ENCODE measurements at regions not wholly inside any gene's neighbourhood (a gene's known extent, or its start where the extent isn't known, plus 50 kb on each side); places are given as distances from the start of the nearest gene placed in this dataset.
"Not testable (repeated sequence)": the region's sequence is repeated elsewhere in the genome, so short reads cannot be mapped to it uniquely, and the experiment has no call there.

- 94 to 96% methylated on average over 6 of the region's 6 CpGs for WGBS, 2 experiments
- not testable (repeated sequence) for H3K36me3 ChIP-seq (ENCODE audit: control insufficient read depth, insufficient read depth, low read length)
Observed at GRCh38 chr7:32816409-32816948, 75.1 kb downstream of the KBTBD2 start.

GRCh38 chr7:32814779-32815178, 76.8 kb downstream of the KBTBD2 start:
- not testable (repeated sequence) for H3K4me1 ChIP-seq (ENCODE audit: control insufficient read depth, insufficient read depth, low read length); H3K27me3 ChIP-seq (ENCODE audit: control insufficient read depth, insufficient read depth, low read length, poor library complexity, severe bottlenecking); H3K36me3 ChIP-seq (ENCODE audit: control insufficient read depth, insufficient read depth, low read length); H3K4me3 ChIP-seq (ENCODE audit: insufficient read depth, low read depth, low read length); H3K27ac ChIP-seq (ENCODE audit: insufficient read depth, low read depth, low read length, poor library complexity, severe bottlenecking); H3K9me3 ChIP-seq (ENCODE audit: control insufficient read depth, low read length)

More at GRCh38 chr7:32816409-32816948, 75.1 kb downstream of the KBTBD2 start:
- H3K27ac ChIP-seq (ENCODE audit: insufficient read depth, low read depth, low read length, poor library complexity, severe bottlenecking); H3K9me3 ChIP-seq (ENCODE audit: control insufficient read depth, low read length); H3K27me3 ChIP-seq (ENCODE audit: control insufficient read depth, insufficient read depth, low read length, poor library complexity, severe bottlenecking); H3K4me1 ChIP-seq (ENCODE audit: control insufficient read depth, insufficient read depth, low read length); H3K4me3 ChIP-seq (ENCODE audit: insufficient read depth, low read depth, low read length): not testable (repeated sequence)

GRCh38 chr7:32809871-32810270, 81.7 kb downstream of the KBTBD2 start:
- WGBS, 2 experiments: 86 to 93% methylated on average over 2 of the region's 2 CpGs
- H3K4me1 ChIP-seq (ENCODE audit: control insufficient read depth, insufficient read depth, low read length): no peaks in the 10 kb centered on the region

GRCh38 chr7:32809347-32809746, 82.2 kb downstream of the KBTBD2 start:
- Histone ChIP-seq H3K9me3 (ENCODE audit: control insufficient read depth, low read length) (no peaks in the 10 kb centered on the region), H3K27ac (ENCODE audit: insufficient read depth, low read depth, low read length, poor library complexity, severe bottlenecking) (no peak overlapping the region), H3K36me3 (ENCODE audit: control insufficient read depth, insufficient read depth, low read length) (no peaks in the 10 kb centered on the region), H3K27me3 (ENCODE audit: control insufficient read depth, insufficient read depth, low read length, poor library complexity, severe bottlenecking) (no peaks in the 10 kb centered on the region), H3K4me1 (ENCODE audit: control insufficient read depth, insufficient read depth, low read length) (no peaks in the 10 kb centered on the region), H3K4me3 (ENCODE audit: insufficient read depth, low read depth, low read length) (no peak overlapping the region)
- WGBS, 2 experiments: 93 to 97% methylated on average over 2 of the region's 2 CpGs

More at GRCh38 chr7:32809871-32810270, 81.7 kb downstream of the KBTBD2 start:
- no peak overlapping the region for H3K4me3 ChIP-seq (ENCODE audit: insufficient read depth, low read depth, low read length)
- no peak overlapping the region for H3K27ac ChIP-seq (ENCODE audit: insufficient read depth, low read depth, low read length, poor library complexity, severe bottlenecking)
- H3K27me3 ChIP-seq (ENCODE audit: control insufficient read depth, insufficient read depth, low read length, poor library complexity, severe bottlenecking): no peaks in the 10 kb centered on the region
- no peaks in the 10 kb centered on the region for H3K36me3 ChIP-seq (ENCODE audit: control insufficient read depth, insufficient read depth, low read length)
- H3K9me3 ChIP-seq (ENCODE audit: control insufficient read depth, low read length): no peaks in the 10 kb centered on the region

GRCh38 chr7:32803406-32804141, 88.0 kb downstream of the KBTBD2 start:
- no peaks in the 10 kb centered on the region for H3K4me1 ChIP-seq (ENCODE audit: control insufficient read depth, insufficient read depth, low read length)
- no peaks in the 10 kb centered on the region for H3K9me3 ChIP-seq (ENCODE audit: control insufficient read depth, low read length)
- no peaks in the 10 kb centered on the region for H3K27me3 ChIP-seq (ENCODE audit: control insufficient read depth, insufficient read depth, low read length, poor library complexity, severe bottlenecking)
- H3K4me3 ChIP-seq (ENCODE audit: insufficient read depth, low read depth, low read length): no peak overlapping the region
- no CpG with 5 or more reads among the region's 1 CpG for WGBS, 2 experiments
- no peak overlapping the region for H3K27ac ChIP-seq (ENCODE audit: insufficient read depth, low read depth, low read length, poor library complexity, severe bottlenecking)
- peaks cover 3% of the 10 kb centered on the region for H3K36me3 ChIP-seq (ENCODE audit: control insufficient read depth, insufficient read depth, low read length)

GRCh38 chr7:32802305-32802910, 89.2 kb downstream of the KBTBD2 start:
- H3K36me3 ChIP-seq (ENCODE audit: control insufficient read depth, insufficient read depth, low read length): peaks cover 3% of the 10 kb centered on the region
- WGBS, 2 experiments: 88% methylated on average over 3 of the region's 3 CpGs

GRCh38 chr7:32793053-32793452, 98.5 kb downstream of the KBTBD2 start:
- not testable (repeated sequence) for H3K4me1 ChIP-seq (ENCODE audit: control insufficient read depth, insufficient read depth, low read length); H3K36me3 ChIP-seq (ENCODE audit: control insufficient read depth, insufficient read depth, low read length); H3K27ac ChIP-seq (ENCODE audit: insufficient read depth, low read depth, low read length, poor library complexity, severe bottlenecking); H3K4me3 ChIP-seq (ENCODE audit: insufficient read depth, low read depth, low read length); H3K9me3 ChIP-seq (ENCODE audit: control insufficient read depth, low read length); H3K27me3 ChIP-seq (ENCODE audit: control insufficient read depth, insufficient read depth, low read length, poor library complexity, severe bottlenecking)
- WGBS, 2 experiments: 100% methylated on average over 1 of the region's 5 CpGs; no CpG with 5 or more reads in 1 of the 2 experiments

More at GRCh38 chr7:32802305-32802910, 89.2 kb downstream of the KBTBD2 start:
- no peaks in the 10 kb centered on the region for H3K4me1 ChIP-seq (ENCODE audit: control insufficient read depth, insufficient read depth, low read length)
- no peak overlapping the region for H3K4me3 ChIP-seq (ENCODE audit: insufficient read depth, low read depth, low read length)
- H3K27me3 ChIP-seq (ENCODE audit: control insufficient read depth, insufficient read depth, low read length, poor library complexity, severe bottlenecking): no peaks in the 10 kb centered on the region
- no peaks in the 10 kb centered on the region for H3K9me3 ChIP-seq (ENCODE audit: control insufficient read depth, low read length)
- no peak overlapping the region for H3K27ac ChIP-seq (ENCODE audit: insufficient read depth, low read depth, low read length, poor library complexity, severe bottlenecking)

GRCh38 chr7:32790766-32791430, 100.7 kb downstream of the KBTBD2 start:
- not testable (repeated sequence) for H3K27me3 ChIP-seq (ENCODE audit: control insufficient read depth, insufficient read depth, low read length, poor library complexity, severe bottlenecking); H3K4me3 ChIP-seq (ENCODE audit: insufficient read depth, low read depth, low read length); H3K4me1 ChIP-seq (ENCODE audit: control insufficient read depth, insufficient read depth, low read length); H3K27ac ChIP-seq (ENCODE audit: insufficient read depth, low read depth, low read length, poor library complexity, severe bottlenecking); H3K36me3 ChIP-seq (ENCODE audit: control insufficient read depth, insufficient read depth, low read length); H3K9me3 ChIP-seq (ENCODE audit: control insufficient read depth, low read length)
- 83 to 91% methylated on average over 7 of the region's 7 CpGs for WGBS, 2 experiments

- WGBS, 2 experiments: 93 to 96% methylated on average over 7 of the region's 8 CpGs
- not testable (repeated sequence) for H3K4me3 ChIP-seq (ENCODE audit: insufficient read depth, low read depth, low read length); H3K9me3 ChIP-seq (ENCODE audit: control insufficient read depth, low read length)
Observed at GRCh38 chr7:32789266-32789665, 102.3 kb downstream of the KBTBD2 start.

GRCh38 chr7:32788174-32788573, 103.4 kb downstream of the KBTBD2 start:
- not testable (repeated sequence) for H3K9me3 ChIP-seq (ENCODE audit: control insufficient read depth, low read length); H3K36me3 ChIP-seq (ENCODE audit: control insufficient read depth, insufficient read depth, low read length); H3K4me1 ChIP-seq (ENCODE audit: control insufficient read depth, insufficient read depth, low read length); H3K4me3 ChIP-seq (ENCODE audit: insufficient read depth, low read depth, low read length); H3K27me3 ChIP-seq (ENCODE audit: control insufficient read depth, insufficient read depth, low read length, poor library complexity, severe bottlenecking); H3K27ac ChIP-seq (ENCODE audit: insufficient read depth, low read depth, low read length, poor library complexity, severe bottlenecking)
- WGBS, 2 experiments: 43 to 47% methylated on average over 2 of the region's 2 CpGs

More at GRCh38 chr7:32789266-32789665, 102.3 kb downstream of the KBTBD2 start:
- not testable (repeated sequence) for H3K27ac ChIP-seq (ENCODE audit: insufficient read depth, low read depth, low read length, poor library complexity, severe bottlenecking); H3K27me3 ChIP-seq (ENCODE audit: control insufficient read depth, insufficient read depth, low read length, poor library complexity, severe bottlenecking); H3K4me1 ChIP-seq (ENCODE audit: control insufficient read depth, insufficient read depth, low read length); H3K36me3 ChIP-seq (ENCODE audit: control insufficient read depth, insufficient read depth, low read length)

Data from ectodermal cell (in vitro differentiated cells).